Nephron progenitor cell (in vitro differentiated cells): ENCODE measurements at regions not wholly inside any gene's neighbourhood (a gene's known extent, or its start where the extent isn't known, plus 50 kb on each side); places are given as distances from the start of the nearest gene placed in this dataset.

Experiments
- DNase-seq: peaks from one replicate; pipeline ENCODE4 v3.0.0; 2021
- H3K27ac Mint-ChIP-seq: 2 replicates; pipeline ENCODE4 v1.8.0; 2021; ENCODE audit warnings: mild to moderate bottlenecking, moderate library complexity, mixed read lengths
- H3K27me3 Mint-ChIP-seq: 2 replicates; pipeline ENCODE4 v1.8.0; 2021; ENCODE audit warnings: mild to moderate bottlenecking, low read depth, mixed read lengths; ENCODE audit not compliant: poor library complexity
- H3K36me3 Mint-ChIP-seq: 2 replicates; pipeline ENCODE4 v1.8.0; 2021; ENCODE audit warnings: low read depth, mixed read lengths
- H3K4me1 Mint-ChIP-seq: 2 replicates; pipeline ENCODE4 v1.8.0; 2021; ENCODE audit warnings: mixed read lengths
- H3K4me3 Mint-ChIP-seq: 2 replicates; pipeline ENCODE4 v1.8.0; 2021; ENCODE audit warnings: mild to moderate bottlenecking, moderate library complexity, mixed read lengths
- H3K9me3 Mint-ChIP-seq: 2 replicates; pipeline ENCODE4 v1.8.0; 2021; ENCODE audit warnings: mild to moderate bottlenecking, moderate library complexity, mixed read lengths
- TF ChIP-seq, protein P1 (sequence below): fragments of 200-600 bp; sonication (generic); IDR thresholded peaks from 2 replicates; pipeline ENCODE4 v1.5.0; 2021; ENCODE audit warnings: antibody characterized with exemption

DNA sequence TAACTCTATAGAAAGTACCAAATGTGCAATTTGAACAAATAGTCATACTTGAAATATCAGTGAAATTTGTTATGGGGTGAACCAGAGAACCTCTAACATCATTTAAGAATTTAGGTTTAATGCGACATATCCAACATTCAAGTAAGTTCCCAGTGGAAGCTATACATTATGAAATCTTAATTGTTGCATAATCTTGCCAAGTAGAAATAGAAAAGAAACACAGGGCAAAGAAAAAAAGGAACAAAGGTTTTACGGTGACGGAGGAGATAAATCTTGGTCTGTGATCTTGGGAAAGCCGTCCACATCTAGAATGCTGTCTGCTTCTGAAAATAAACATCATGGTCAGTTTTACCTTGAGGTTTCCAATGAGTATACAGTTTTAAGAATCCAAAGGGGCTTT lies 445.7 kb downstream of the RFC3 start:
- Mint-ChIP-seq H3K4me3 (no peak overlapping the region), H3K9me3 (peaks cover 11% of the 10 kb centered on the region), H3K36me3 (no peaks in the 10 kb centered on the region), H3K27ac (no peak overlapping the region), H3K27me3 (no peaks in the 10 kb centered on the region), H3K4me1 (no peaks in the 10 kb centered on the region)
- no peak for DNase-seq
- TF ChIP-seq, protein P1, sequence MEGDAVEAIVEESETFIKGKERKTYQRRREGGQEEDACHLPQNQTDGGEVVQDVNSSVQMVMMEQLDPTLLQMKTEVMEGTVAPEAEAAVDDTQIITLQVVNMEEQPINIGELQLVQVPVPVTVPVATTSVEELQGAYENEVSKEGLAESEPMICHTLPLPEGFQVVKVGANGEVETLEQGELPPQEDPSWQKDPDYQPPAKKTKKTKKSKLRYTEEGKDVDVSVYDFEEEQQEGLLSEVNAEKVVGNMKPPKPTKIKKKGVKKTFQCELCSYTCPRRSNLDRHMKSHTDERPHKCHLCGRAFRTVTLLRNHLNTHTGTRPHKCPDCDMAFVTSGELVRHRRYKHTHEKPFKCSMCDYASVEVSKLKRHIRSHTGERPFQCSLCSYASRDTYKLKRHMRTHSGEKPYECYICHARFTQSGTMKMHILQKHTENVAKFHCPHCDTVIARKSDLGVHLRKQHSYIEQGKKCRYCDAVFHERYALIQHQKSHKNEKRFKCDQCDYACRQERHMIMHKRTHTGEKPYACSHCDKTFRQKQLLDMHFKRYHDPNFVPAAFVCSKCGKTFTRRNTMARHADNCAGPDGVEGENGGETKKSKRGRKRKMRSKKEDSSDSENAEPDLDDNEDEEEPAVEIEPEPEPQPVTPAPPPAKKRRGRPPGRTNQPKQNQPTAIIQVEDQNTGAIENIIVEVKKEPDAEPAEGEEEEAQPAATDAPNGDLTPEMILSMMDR = no peak

DNA sequence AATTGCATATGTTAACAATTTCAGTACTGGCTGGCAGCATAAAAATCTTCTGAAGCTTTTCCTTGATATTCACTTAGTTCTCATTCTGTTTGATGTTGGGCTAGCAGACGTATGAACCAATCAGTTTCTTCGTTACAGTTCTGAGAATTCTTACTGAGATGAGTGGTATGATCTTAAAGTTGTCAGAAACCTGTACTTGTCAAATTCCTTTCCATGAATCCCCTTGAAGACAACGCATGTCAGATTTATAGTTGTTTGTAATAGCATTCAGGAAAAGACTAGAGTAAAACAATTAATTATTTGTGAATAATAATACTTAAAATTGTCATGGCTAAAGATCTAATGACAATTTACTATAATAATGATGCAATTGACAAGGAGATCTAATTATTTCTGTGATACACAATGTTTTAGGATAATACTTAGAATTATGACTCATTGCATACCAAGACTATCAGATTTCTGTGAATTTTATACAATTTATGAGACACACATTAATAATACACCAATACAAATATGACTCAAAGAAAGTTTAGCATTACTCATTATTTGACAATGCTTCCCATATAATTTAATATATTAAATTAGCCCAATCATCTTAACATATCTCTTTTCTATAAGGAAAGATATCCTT lies 447.2 kb downstream of the RFC3 start:
- no peaks in the 10 kb centered on the region for H3K4me1 Mint-ChIP-seq
- TF ChIP-seq, protein P1 = no peak

DNA sequence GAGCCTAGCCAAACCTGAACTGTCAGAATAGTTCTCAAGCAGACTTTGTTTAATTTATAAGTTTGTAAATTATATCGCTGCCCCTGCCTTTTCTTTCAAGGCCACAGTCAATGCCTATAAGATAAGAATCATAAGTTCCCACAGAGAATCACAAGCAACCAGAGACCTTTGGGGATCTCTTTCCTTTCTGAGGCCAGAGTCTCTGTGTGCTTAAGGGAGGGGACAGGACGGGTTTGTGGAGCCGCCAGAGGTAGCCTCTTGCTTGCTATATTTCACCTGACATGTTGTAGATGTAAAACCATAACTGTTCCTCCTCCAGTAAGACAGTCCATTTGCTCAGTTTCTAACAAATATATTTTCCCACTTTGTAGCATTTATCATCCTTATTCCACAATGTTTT lies 458.8 kb downstream of the RFC3 start:
- no peaks in the 10 kb centered on the region for H3K36me3 Mint-ChIP-seq
- H3K9me3 Mint-ChIP-seq = no peaks in the 10 kb centered on the region
- H3K4me3 Mint-ChIP-seq = no peak overlapping the region
- TF ChIP-seq, protein P1 = no peak
- no peaks in the 10 kb centered on the region for H3K4me1 Mint-ChIP-seq
- no peak overlapping the region for H3K27ac Mint-ChIP-seq
- H3K27me3 Mint-ChIP-seq = peaks cover 8% of the 10 kb centered on the region
- DNase-seq = no peak

More for the DNA sequence above, 447.2 kb downstream of the RFC3 start:
- no peak for DNase-seq
- Mint-ChIP-seq H3K27ac (no peak overlapping the region), H3K4me3 (no peak overlapping the region), H3K27me3 (no peaks in the 10 kb centered on the region), H3K9me3 (peaks cover 8% of the 10 kb centered on the region), H3K36me3 (no peaks in the 10 kb centered on the region)

DNA sequence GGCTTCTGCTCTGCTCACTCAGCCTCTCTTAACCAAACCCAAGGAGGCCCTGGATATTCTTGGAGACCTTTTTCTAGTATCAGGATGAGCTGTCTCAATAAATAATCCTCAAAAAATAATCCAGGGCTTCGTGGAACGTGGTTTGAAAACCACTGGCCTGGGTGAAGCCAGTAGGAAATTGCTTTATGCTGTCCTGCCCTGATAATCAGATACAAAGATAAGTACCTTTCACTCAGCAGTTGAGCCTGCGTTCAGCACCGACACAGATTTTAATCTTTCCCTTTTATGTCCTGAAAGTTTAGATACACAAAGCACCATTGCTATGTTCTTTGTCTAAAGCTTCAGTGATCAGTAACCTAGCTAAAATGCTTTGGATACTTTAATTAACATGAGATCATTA lies 460.0 kb downstream of the RFC3 start:
- peaks cover 8% of the 10 kb centered on the region for H3K27me3 Mint-ChIP-seq
- no peak overlapping the region for H3K4me3 Mint-ChIP-seq

DNA sequence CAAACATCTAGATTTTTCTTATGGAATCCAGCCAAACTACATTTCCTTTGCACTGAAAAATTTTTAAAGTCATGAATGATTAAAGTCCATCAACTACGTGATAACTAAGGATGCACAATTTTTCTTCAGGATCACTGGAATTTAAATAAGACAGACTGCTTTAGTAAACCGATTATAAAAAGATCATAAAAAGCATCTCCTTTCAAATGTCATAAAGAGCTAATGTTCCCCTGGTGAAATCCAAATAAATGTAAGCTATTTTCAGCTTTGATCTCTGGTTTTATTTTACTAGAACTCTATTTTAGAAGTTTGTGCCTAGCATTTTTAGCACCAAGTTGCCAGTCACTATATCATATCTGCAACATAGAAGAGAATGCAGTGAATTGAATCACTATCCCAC lies 460.8 kb downstream of the RFC3 start:
- TF ChIP-seq, protein P1 = no peak
- peaks cover 8% of the 10 kb centered on the region for H3K27me3 Mint-ChIP-seq
- no peak for DNase-seq
- no peak overlapping the region for H3K4me3 Mint-ChIP-seq
- H3K4me1 Mint-ChIP-seq = no peaks in the 10 kb centered on the region
- peaks cover 12% of the 10 kb centered on the region for H3K9me3 Mint-ChIP-seq
- peaks cover 2% of the 10 kb centered on the region for H3K36me3 Mint-ChIP-seq
- no peak overlapping the region for H3K27ac Mint-ChIP-seq

More for the DNA sequence above, 460.0 kb downstream of the RFC3 start:
- Mint-ChIP-seq H3K36me3 (no peaks in the 10 kb centered on the region), H3K27ac (no peak overlapping the region), H3K4me1 (no peaks in the 10 kb centered on the region), H3K9me3 (peaks cover 4% of the 10 kb centered on the region)
- TF ChIP-seq, protein P1 = no peak
- DNase-seq = no peak

DNA sequence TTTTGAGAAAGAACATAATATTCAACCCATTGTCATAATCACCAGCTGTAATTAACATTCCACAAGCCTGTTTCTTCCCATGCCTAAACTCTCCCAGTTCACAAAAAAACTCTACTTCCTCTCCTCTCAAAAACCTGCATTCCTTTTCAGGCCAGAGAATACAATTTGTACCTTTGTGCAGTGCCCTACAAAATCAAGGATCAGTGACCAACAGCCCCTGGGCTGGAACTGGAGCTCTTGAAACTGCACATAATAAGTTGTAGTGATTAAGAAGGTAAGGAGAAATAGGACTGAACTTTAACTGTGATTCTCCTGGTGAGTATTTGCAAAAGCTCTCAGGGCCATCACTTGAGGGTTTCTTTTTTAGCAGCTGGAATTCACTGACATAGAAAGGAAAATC lies 472.7 kb downstream of the RFC3 start:
- no peaks in the 10 kb centered on the region for H3K9me3 Mint-ChIP-seq
- no peak overlapping the region for H3K27ac Mint-ChIP-seq
- no peaks in the 10 kb centered on the region for H3K4me1 Mint-ChIP-seq
- H3K27me3 Mint-ChIP-seq = no peaks in the 10 kb centered on the region
- DNase-seq = no peak
- TF ChIP-seq, protein P1 = no peak
- H3K4me3 Mint-ChIP-seq = no peak overlapping the region
- no peaks in the 10 kb centered on the region for H3K36me3 Mint-ChIP-seq
